NCI-H748 treated with DMSO at 0.1 percent for 48 hours (cell line): ENCODE measurements at regions not wholly inside any gene's neighbourhood (a gene's known extent, or its start where the extent isn't known, plus 50 kb on each side); places are given as distances from the start of the nearest gene placed in this dataset.
A peak's percentile ranks its signal among the peaks of the same experiment; 100 is the strongest.

ENCODE experiments used
- DNase-seq: peaks from one replicate; lab custom pipeline; 2025; lab: John Stamatoyannopoulos, UW

- DNase-seq: no peak
These were observed 53.9 kb upstream of the GALNTL6 start for GRCh38 chr4:171759274-171759673.

GRCh38 chr4:171751538-171751937, 61.7 kb upstream of the GALNTL6 start:
- DNase-seq: no peak

- no peak for DNase-seq
These were observed 66.8 kb upstream of the GALNTL6 start for GRCh38 chr4:171746418-171746817.

GRCh38 chr4:171742436-171742835, 70.8 kb upstream of the GALNTL6 start:
- no peak for DNase-seq

- DNase-seq: no peak
These were observed 86.0 kb upstream of the GALNTL6 start for GRCh38 chr4:171727185-171727584.

GRCh38 chr4:171721937-171722336, 91.3 kb upstream of the GALNTL6 start:
- DNase-seq: no peak

- DNase-seq: no peak
These were observed 93.5 kb upstream of the GALNTL6 start for GRCh38 chr4:171719691-171720090.

GRCh38 chr4:171718665-171719064, 94.5 kb upstream of the GALNTL6 start:
- DNase-seq: no peak

GRCh38 chr4:171718069-171718468, 95.1 kb upstream of the GALNTL6 start:
- no peak for DNase-seq

- no peak for DNase-seq
These were observed 95.9 kb upstream of the GALNTL6 start for GRCh38 chr4:171717231-171717741.

- DNase-seq: no peak
These were observed 97.2 kb upstream of the GALNTL6 start for GRCh38 chr4:171715973-171716372.

GRCh38 chr4:171714791-171715454, 98.3 kb upstream of the GALNTL6 start:
- DNase-seq: no peak

GRCh38 chr4:171710743-171711142, 102.5 kb upstream of the GALNTL6 start:
- peak; percentile 43 for DNase-seq

GRCh38 chr4:171676555-171677215, 136.5 kb upstream of the GALNTL6 start:
- peak; percentile 3 for DNase-seq

GRCh38 chr4:171674781-171675180, 138.4 kb upstream of the GALNTL6 start:
- DNase-seq: no peak

GRCh38 chr4:171668403-171668802, 144.8 kb upstream of the GALNTL6 start:
- no peak for DNase-seq

GRCh38 chr4:171667906-171668305, 145.3 kb upstream of the GALNTL6 start:
- DNase-seq: no peak

GRCh38 chr4:171651071-171651470, 162.1 kb upstream of the GALNTL6 start:
- no peak for DNase-seq

GRCh38 chr4:171650543-171650942, 162.7 kb upstream of the GALNTL6 start:
- no peak for DNase-seq

GRCh38 chr4:171648926-171649325, 164.3 kb upstream of the GALNTL6 start:
- DNase-seq: no peak

- no peak for DNase-seq
These were observed 166.2 kb upstream of the GALNTL6 start for GRCh38 chr4:171646984-171647383.

- no peak for DNase-seq
These were observed 168.7 kb upstream of the GALNTL6 start for GRCh38 chr4:171644430-171645057.

GRCh38 chr4:171639540-171639939, 173.7 kb upstream of the GALNTL6 start:
- no peak for DNase-seq
